ENCODE measurements at regions not wholly inside any gene's neighbourhood (a gene's known extent, or its start where the extent isn't known, plus 50 kb on each side); places are given as distances from the start of the nearest gene placed in this dataset.

DNA sequence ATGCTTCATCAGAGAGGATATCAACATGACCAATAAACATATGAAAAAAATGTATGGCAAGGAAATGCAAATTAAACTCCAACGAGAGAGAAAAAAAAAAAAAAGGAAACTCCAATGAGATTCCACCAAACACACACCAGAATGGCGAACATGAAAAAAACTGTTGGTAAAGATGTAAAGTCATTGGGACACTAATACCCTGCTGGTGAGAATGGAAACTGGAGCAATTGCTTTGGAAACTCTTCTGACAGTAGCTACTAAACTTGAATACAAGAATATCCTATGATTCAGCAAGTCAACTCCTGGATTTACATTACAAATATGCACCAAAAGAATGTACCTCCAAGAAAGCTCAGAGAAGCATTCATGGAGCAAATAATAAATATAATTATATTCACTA lies 260.7 kb upstream of the ECI2 start:
- H3K36me3 ChIP-seq = no peaks in the 10 kb centered on the region
- in situ Hi-C loops (cut with MboI; ENCODE audit: low pct_ligation_motif_present in 1 of 4, low pct_unique_long_range_greater_than_20kb in 1 of 4, low sequenced_read_pairs in 3 of 4) = no loop called here
- no peaks in the 10 kb centered on the region for H3K9me3 ChIP-seq
- H3K4me1 ChIP-seq = peaks cover 0 to 4% (median 0%) of the 10 kb centered on the region in 4 donors
- no peak for TF ChIP-seq POLR2A (IDR thresholded peaks at IDR 0.05)
- TF ChIP-seq EP300 (IDR thresholded peaks at IDR 0.05; ENCODE audit: low read depth) = no peak
- TF ChIP-seq, protein P1, sequence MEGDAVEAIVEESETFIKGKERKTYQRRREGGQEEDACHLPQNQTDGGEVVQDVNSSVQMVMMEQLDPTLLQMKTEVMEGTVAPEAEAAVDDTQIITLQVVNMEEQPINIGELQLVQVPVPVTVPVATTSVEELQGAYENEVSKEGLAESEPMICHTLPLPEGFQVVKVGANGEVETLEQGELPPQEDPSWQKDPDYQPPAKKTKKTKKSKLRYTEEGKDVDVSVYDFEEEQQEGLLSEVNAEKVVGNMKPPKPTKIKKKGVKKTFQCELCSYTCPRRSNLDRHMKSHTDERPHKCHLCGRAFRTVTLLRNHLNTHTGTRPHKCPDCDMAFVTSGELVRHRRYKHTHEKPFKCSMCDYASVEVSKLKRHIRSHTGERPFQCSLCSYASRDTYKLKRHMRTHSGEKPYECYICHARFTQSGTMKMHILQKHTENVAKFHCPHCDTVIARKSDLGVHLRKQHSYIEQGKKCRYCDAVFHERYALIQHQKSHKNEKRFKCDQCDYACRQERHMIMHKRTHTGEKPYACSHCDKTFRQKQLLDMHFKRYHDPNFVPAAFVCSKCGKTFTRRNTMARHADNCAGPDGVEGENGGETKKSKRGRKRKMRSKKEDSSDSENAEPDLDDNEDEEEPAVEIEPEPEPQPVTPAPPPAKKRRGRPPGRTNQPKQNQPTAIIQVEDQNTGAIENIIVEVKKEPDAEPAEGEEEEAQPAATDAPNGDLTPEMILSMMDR (IDR thresholded peaks at IDR 0.05) = no peak
- no peak for DNase-seq
- no peak overlapping the region for H3K27ac ChIP-seq
- 71 to 86% methylated on average over 2 of the region's 2 CpGs for WGBS, 2 donors (ENCODE audit: low coverage in 1 of 2)
- H3K4me3 ChIP-seq = no peak overlapping the region
- no peaks in the 10 kb centered on the region for H3K27me3 ChIP-seq
- intact Hi-C loops (cut with DNase I; ENCODE audit: low total_unique reads) = no loop called here

DNA sequence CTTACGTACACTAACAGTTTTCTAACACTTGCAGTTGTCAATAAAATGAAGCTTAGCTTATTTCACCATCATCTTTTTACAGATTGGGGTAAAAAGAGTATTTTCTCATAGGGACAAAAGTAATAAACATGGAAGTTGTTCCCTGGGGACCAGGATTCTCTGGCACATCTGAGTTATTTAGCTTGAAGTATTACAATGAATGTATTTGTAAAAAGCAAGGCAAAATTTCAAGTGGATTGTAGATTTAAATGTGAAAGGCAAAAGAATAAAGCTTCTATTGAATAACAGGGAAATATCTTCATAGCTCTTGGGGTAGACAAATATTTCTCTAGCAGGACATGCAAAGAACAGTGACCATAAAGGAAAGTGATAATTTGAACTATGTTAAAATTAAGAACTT lies 260.0 kb upstream of the ECI2 start:
- intact Hi-C loops (cut with DNase I; ENCODE audit: low total_unique reads) = no loop called here
- no peaks in the 10 kb centered on the region for H3K36me3 ChIP-seq
- TF ChIP-seq, protein P1 (IDR thresholded peaks at IDR 0.05) = no peak
- TF ChIP-seq POLR2A (IDR thresholded peaks at IDR 0.05) (no peak), EP300 (IDR thresholded peaks at IDR 0.05; ENCODE audit: low read depth) (no peak), POLR2AphosphoS5 (IDR thresholded peaks at IDR 0.05) (no peak)
- H3K9me3 ChIP-seq = no peaks in the 10 kb centered on the region
- no peak overlapping the region for H3K4me3 ChIP-seq
- peaks cover 0 to 4% (median 0%) of the 10 kb centered on the region in 4 donors for H3K4me1 ChIP-seq
- no peak overlapping the region for H3K27ac ChIP-seq
- 71 to 88% methylated on average over 1 of the region's 1 CpG for WGBS, 2 donors (ENCODE audit: low coverage in 1 of 2)
- DNase-seq = no peak
- H3K27me3 ChIP-seq = no peaks in the 10 kb centered on the region
- in situ Hi-C loops (cut with MboI; ENCODE audit: low pct_ligation_motif_present in 1 of 4, low pct_unique_long_range_greater_than_20kb in 1 of 4, low sequenced_read_pairs in 3 of 4) = no loop called here

DNA sequence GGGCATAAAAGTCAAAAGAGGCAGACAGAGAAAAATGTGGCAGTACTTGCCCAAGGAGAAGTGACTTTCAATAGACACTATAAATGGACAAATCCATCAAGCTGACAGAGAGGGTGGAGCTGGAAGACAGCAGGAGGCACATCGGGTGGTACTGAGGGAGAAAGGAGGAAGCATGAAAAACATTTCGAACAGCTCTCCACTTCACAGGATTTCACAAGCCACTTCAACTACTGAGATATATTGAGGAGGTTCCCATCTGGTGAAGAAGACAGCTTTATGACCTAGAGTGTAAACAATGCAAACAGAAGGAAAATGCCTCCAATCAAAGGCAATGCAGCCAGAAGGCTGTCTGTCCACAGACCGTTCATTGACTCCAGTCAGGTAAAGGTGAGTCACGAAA lies 259.4 kb upstream of the ECI2 start:
- peaks cover 0 to 4% (median 0%) of the 10 kb centered on the region in 4 donors for H3K4me1 ChIP-seq
- H3K4me3 ChIP-seq = no peak overlapping the region
- no peaks in the 10 kb centered on the region for H3K27me3 ChIP-seq
- in situ Hi-C loops (cut with MboI; ENCODE audit: low pct_ligation_motif_present in 1 of 4, low pct_unique_long_range_greater_than_20kb in 1 of 4, low sequenced_read_pairs in 3 of 4) = no loop called here
- intact Hi-C loops (cut with DNase I; ENCODE audit: low total_unique reads) = no loop called here
- no peaks in the 10 kb centered on the region for H3K9me3 ChIP-seq
- no peak for TF ChIP-seq POLR2AphosphoS5 (IDR thresholded peaks at IDR 0.05)
- TF ChIP-seq EP300 (IDR thresholded peaks at IDR 0.05; ENCODE audit: low read depth) = no peak
- H3K27ac ChIP-seq = no peak overlapping the region
- DNase-seq = no peak
- 17 to 38% methylated on average over 4 of the region's 4 CpGs for WGBS, 2 donors (ENCODE audit: low coverage in 1 of 2)
- H3K36me3 ChIP-seq = no peaks in the 10 kb centered on the region

DNA sequence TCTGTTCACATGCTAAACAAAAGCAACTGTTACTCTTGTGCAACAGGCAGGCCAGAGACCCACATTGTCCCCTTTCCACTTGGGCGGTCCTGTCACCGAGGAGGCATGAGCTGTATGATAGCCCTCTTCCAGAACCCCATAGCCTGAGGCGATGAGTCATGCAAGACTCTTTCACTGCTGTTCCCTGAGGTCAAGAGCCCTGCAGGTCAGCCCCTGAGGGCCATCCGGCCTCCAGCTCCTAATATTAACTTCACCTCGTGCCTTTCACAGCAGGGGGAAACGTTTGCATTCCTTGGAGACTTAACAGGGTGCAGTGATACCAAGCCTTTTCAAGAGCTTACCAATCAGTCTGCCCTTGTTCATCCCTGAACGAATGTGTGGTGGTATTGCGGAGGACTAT lies 253.3 kb upstream of the ECI2 start:
- Histone ChIP-seq H3K27me3 (no peaks in the 10 kb centered on the region), H3K4me3 (no peak overlapping the region), H3K9me3 (peaks cover 5 to 15% of the 10 kb centered on the region in 2 donors), H3K27ac (no peak overlapping the region), H3K36me3 (no peaks in the 10 kb centered on the region), H3K4me1 (no peaks in the 10 kb centered on the region)
- in situ Hi-C loops (cut with MboI; ENCODE audit: low pct_ligation_motif_present in 1 of 4, low pct_unique_long_range_greater_than_20kb in 1 of 4, low sequenced_read_pairs in 3 of 4) (no loop called here), intact Hi-C loops (cut with DNase I; ENCODE audit: low total_unique reads) (no loop called here)
- WGBS, 2 donors (ENCODE audit: low coverage in 1 of 2) = 65 to 67% methylated on average over 4 to 8 of the region's 8 CpGs
- DNase-seq = no peak
- no peak for TF ChIP-seq POLR2AphosphoS5 (IDR thresholded peaks at IDR 0.05)
- TF ChIP-seq, protein P1 (IDR thresholded peaks at IDR 0.05) = no peak

DNA sequence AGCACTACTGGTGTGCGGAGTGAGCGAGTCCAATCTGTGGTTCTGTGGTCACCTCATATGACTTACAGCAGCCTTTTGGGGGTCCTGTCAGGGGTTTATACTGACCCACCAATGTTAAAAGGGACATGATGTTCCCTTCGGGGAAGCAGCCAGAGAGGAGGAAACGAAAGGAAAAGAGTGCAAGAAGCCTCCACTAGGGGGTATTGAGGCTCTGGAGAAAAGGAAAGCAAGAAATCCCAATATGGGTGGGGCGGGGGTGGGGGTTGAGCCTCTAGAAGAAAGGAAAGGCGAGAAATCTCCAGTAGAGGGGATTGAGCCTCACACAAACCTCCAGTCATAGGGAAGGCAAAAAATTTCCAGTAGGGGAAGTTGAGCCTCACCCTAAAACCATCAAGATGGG lies 249.3 kb upstream of the ECI2 start:
- H3K36me3 ChIP-seq = no peaks in the 10 kb centered on the region
- in situ Hi-C loops (cut with MboI; ENCODE audit: low pct_ligation_motif_present in 1 of 4, low pct_unique_long_range_greater_than_20kb in 1 of 4, low sequenced_read_pairs in 3 of 4) = no loop called here
- no peak for DNase-seq
- intact Hi-C loops (cut with DNase I; ENCODE audit: low total_unique reads) = no loop called here
- no peaks in the 10 kb centered on the region for H3K4me1 ChIP-seq
- no peaks in the 10 kb centered on the region for H3K27me3 ChIP-seq
- no peak overlapping the region for H3K27ac ChIP-seq
- peaks cover 15 to 20% of the 10 kb centered on the region in 2 donors for H3K9me3 ChIP-seq
- H3K4me3 ChIP-seq = no peak overlapping the region
- TF ChIP-seq POLR2A (IDR thresholded peaks at IDR 0.05) (no peak), POLR2AphosphoS5 (IDR thresholded peaks at IDR 0.05) (no peak), EP300 (IDR thresholded peaks at IDR 0.05; ENCODE audit: low read depth) (no peak)
- TF ChIP-seq, protein P1 (IDR thresholded peaks at IDR 0.05) = no peak
- 86 to 98% methylated on average over 6 of the region's 6 CpGs for WGBS, 2 donors (ENCODE audit: low coverage in 1 of 2)

All from transverse colon (tissue), 4 donors.